ENCODE measurements at regions not wholly inside any gene's neighbourhood (a gene's known extent, or its start where the extent isn't known, plus 50 kb on each side); places are given as distances from the start of the nearest gene placed in this dataset.
"Not testable (repeated sequence)": the region's sequence is repeated elsewhere in the genome, so short reads cannot be mapped to it uniquely, and the experiment has no call there.

DNA sequence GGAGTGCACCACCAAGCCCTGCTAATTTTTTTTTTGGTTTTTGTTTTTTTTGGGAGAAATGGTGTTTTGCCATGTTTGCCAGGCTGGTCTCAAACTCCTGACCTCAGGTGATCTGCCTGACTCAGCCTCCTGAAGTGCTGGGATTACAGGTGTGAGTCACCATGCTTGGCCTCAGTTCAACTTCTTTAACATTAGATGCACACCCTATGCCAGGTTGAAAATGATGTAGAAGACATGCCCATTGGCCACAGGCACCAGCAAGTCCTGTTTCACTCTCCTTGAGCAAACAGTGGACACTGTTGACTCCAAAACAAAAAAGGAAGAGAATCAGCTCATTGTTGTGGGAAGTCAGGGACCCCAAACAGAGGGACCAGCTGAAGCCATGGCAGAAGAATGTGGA is 1205.3 kb downstream of the REEP3 start:
- H3K4me1 Mint-ChIP-seq (ENCODE audit: low read depth): no peaks in the 10 kb centered on the region
- H3K9me3 Mint-ChIP-seq: peaks cover 16% of the 10 kb centered on the region
- no peak overlapping the region for H3K4me3 Mint-ChIP-seq
- H3K27me3 Mint-ChIP-seq (ENCODE audit: low read depth): no peaks in the 10 kb centered on the region
- H3K36me3 Mint-ChIP-seq (ENCODE audit: insufficient read depth): no peaks in the 10 kb centered on the region
- no peak for ATAC-seq
- DNase-seq: no peak

DNA sequence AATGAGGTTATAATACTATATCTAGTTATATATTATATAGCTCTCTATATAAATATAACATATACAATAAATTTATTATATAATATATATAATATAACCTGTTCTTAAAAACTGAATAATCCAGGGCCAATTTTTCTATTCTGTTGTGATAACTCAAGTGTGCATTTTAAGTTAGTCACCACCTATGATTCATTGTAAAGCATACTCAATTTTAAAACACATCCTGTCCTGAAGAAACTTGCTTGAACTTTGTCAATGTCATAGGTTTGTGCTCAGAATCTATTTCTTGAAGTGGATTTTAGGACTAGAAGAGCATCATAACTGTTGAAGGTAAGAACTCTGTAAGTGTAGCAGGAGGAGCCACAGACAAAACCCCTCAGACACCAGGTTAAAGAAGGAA is 1209.8 kb downstream of the REEP3 start:
- Mint-ChIP-seq H3K4me3 (no peak overlapping the region), H3K4me1 (ENCODE audit: low read depth) (no peaks in the 10 kb centered on the region), H3K9me3 (peaks cover 9% of the 10 kb centered on the region), H3K36me3 (ENCODE audit: insufficient read depth) (no peaks in the 10 kb centered on the region), H3K27me3 (ENCODE audit: low read depth) (no peaks in the 10 kb centered on the region)
- no peak for ATAC-seq
- no peak for DNase-seq

DNA sequence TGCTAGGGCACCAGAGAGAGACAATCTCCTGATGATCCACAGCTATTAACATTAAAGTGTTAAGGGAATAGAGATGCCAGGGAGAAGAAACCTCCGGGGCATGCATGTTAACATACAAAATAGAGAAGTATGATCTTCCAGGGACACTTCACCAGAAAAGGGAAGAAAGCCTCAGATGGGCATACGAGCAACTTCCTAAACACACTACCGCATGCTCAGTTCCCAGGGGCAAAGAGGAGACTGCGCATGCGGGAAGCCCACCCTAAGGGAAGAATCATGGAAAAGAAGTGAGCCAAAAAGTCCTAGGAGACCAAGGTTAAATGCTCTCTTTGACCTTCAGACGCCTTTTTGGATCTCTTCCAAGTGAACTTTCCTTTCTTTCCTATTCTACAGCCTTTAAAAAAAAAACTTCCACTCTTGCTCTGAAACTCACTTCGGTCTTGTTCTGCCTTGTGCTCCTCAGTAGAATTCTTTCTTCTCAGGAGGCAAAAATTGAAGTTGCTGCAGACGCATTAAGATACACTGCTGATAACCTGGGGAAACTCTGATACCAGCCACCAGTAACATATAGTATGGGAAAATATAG is 1211.3 kb downstream of the REEP3 start:
- no peak for DNase-seq
- Mint-ChIP-seq H3K27me3 (ENCODE audit: low read depth) (no peaks in the 10 kb centered on the region), H3K36me3 (ENCODE audit: insufficient read depth) (no peaks in the 10 kb centered on the region), H3K4me3 (no peak overlapping the region), H3K9me3 (peaks cover 9% of the 10 kb centered on the region), H3K4me1 (ENCODE audit: low read depth) (no peaks in the 10 kb centered on the region)
- ATAC-seq: no peak

DNA sequence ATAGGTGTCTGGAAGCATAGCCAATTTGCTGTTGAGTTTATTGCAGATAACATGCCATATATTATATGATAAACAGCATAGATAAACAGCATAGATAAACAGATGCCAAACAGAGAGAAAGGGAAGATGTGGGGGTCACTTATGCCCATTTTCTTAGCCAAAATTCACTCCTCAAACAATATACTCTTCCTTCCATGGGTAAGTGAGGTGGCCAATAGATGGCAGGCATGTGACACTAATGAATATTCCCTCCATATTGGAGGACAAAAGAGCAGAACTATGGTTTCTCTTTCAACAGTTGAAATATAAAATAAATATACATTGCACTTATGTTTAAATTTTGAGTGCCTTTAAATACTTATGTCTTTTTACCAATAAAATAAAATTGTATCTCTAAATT is 1212.8 kb downstream of the REEP3 start:
- no peak for ATAC-seq
- no peaks in the 10 kb centered on the region for H3K27me3 Mint-ChIP-seq (ENCODE audit: low read depth)
- H3K9me3 Mint-ChIP-seq: peaks cover 4% of the 10 kb centered on the region
- no peak for DNase-seq
- H3K4me3 Mint-ChIP-seq: no peak overlapping the region
- no peaks in the 10 kb centered on the region for H3K4me1 Mint-ChIP-seq (ENCODE audit: low read depth)
- H3K36me3 Mint-ChIP-seq (ENCODE audit: insufficient read depth): no peaks in the 10 kb centered on the region

DNA sequence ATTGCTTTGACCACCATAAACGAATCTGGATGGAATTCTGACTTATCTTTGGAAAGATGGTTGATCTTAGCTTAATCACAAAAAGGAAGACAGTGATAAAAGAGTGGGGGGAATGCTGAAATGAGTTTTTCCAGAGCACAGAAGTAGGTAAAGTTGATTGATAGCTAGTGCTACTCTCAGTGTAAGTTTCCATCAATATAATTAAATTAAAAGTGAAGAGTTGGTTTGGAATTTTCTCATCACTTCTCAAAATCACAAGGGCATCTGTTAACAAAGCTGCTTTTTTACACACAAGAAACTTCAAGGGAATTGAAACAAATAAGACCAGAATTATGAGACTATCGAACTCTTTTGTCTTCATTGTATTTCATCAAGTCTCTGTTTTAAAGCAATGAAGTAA is 1217.3 kb downstream of the REEP3 start:
- ATAC-seq: no peak

DNA sequence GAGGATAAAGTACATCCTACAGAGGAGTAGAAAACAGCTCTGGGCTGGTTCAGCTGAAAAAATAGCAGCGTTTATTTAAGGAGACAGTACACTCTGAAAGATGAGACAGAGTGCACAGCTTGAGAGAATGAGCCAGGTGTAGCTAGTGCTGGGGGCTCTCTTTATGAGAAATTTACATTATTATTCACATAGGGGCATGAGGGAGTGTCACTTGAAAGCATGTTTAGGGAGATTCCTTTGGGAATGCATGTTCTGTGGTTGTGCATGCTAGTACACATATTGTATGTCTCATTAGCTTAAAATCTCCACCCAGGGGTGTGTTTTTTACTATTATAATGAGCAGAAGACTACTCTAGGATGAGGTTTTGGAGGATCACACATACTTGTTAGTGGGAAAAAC is 1224.4 kb downstream of the REEP3 start:
- Mint-ChIP-seq H3K36me3 (ENCODE audit: insufficient read depth) (no peaks in the 10 kb centered on the region), H3K4me1 (ENCODE audit: low read depth) (no peaks in the 10 kb centered on the region), H3K9me3 (peaks cover 7% of the 10 kb centered on the region), H3K4me3 (no peak overlapping the region), H3K27me3 (ENCODE audit: low read depth) (no peaks in the 10 kb centered on the region)
- DNase-seq (no peak), ATAC-seq (no peak)

More for the DNA sequence above, 1217.3 kb downstream of the REEP3 start:
- Mint-ChIP-seq H3K36me3 (ENCODE audit: insufficient read depth) (no peaks in the 10 kb centered on the region), H3K9me3 (peaks cover 4% of the 10 kb centered on the region), H3K4me3 (no peak overlapping the region), H3K27me3 (ENCODE audit: low read depth) (no peaks in the 10 kb centered on the region), H3K4me1 (ENCODE audit: low read depth) (no peaks in the 10 kb centered on the region)
- no peak for DNase-seq

DNA sequence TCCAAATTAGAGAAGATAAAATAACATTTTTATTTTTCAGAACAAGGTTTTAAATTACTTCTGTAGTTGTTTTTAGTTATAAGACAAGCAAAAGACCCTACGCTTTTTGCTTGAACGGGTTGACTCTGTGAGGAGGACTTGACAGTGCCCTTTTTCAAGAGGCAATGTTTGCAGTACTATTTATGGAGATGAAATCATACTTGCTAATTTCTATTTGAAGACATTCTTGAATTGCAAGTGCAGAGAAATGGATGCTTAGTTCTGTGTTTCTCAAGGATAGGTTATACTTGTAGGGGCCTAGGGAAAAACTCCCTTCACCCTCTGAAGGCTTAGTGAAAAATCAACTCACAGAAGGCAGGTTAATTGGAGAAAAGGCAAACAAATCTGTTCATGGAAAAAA is 1229.5 kb downstream of the REEP3 start:
- no peak for ATAC-seq

DNA sequence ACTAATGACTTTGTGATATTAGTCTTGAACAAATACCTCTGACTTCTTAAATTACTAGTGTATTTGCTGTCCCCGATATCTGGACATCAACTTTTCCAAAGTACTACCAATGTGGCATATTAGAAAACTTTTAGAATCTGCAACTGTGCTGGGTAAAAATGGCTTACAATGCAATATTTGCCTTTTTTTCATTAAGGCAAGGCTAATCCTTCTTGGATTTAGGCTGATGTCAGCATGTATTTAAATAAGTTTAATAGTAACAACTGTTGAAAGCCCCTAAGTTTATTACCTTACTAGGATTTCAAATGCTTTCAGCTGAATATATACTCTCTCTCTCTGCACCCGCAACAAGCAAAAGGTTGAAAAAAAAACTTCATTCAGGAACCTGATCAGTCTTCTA is 1232.3 kb downstream of the REEP3 start:
- H3K4me3 Mint-ChIP-seq: no peak overlapping the region
- DNase-seq (no peak), ATAC-seq (no peak)
- no peaks in the 10 kb centered on the region for H3K4me1 Mint-ChIP-seq (ENCODE audit: low read depth)
- no peaks in the 10 kb centered on the region for H3K36me3 Mint-ChIP-seq (ENCODE audit: insufficient read depth)
- no peaks in the 10 kb centered on the region for H3K27me3 Mint-ChIP-seq (ENCODE audit: low read depth)
- no peaks in the 10 kb centered on the region for H3K9me3 Mint-ChIP-seq

More for the DNA sequence above, 1229.5 kb downstream of the REEP3 start:
- H3K4me3 Mint-ChIP-seq: no peak overlapping the region
- H3K27me3 Mint-ChIP-seq (ENCODE audit: low read depth): no peaks in the 10 kb centered on the region
- H3K9me3 Mint-ChIP-seq: no peaks in the 10 kb centered on the region
- H3K36me3 Mint-ChIP-seq (ENCODE audit: insufficient read depth): no peaks in the 10 kb centered on the region
- no peak for DNase-seq
- no peaks in the 10 kb centered on the region for H3K4me1 Mint-ChIP-seq (ENCODE audit: low read depth)

DNA sequence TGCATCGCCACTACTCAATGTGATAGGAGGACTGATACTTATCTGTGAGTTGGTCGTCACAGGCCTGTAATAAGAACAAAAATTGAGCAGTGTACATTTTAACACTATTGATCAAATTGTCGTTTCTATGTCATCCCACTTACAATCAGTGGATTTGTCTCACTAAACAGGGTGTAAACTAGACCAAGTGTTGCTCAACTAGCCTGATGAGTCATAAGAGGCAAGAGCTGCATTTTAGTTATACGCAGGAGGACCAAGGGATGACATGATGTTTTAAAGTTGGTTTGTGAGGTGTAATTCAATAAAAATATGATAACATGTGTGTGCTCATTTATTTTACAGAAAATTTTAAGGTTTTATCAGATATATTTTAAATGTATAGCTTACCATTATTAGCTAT is 1239.2 kb downstream of the REEP3 start:
- no peak overlapping the region for H3K4me3 Mint-ChIP-seq
- no peaks in the 10 kb centered on the region for H3K4me1 Mint-ChIP-seq (ENCODE audit: low read depth)

DNA sequence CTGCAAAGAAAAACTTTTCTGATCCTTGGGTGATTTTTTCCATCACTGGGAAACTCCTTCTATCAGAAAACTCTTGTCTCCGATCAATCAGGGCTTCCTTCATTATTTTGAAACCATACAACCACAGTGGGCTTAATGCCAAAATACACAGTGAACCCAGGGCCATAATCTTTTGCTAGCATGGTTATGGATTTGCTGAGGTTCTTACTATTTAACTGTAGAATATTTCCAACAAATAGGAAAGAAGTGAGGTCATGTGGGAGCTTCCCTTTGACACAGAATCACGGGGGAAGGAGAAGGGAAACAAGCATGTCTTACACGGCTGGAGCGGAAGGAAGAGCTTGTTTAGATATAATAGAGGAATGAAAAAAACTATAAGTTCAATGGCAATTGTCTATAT is 1241.7 kb downstream of the REEP3 start:
- H3K36me3 Mint-ChIP-seq (ENCODE audit: insufficient read depth): no peaks in the 10 kb centered on the region
- ATAC-seq: no peak
- no peaks in the 10 kb centered on the region for H3K4me1 Mint-ChIP-seq (ENCODE audit: low read depth)
- H3K4me3 Mint-ChIP-seq: no peak overlapping the region
- H3K27me3 Mint-ChIP-seq (ENCODE audit: low read depth): no peaks in the 10 kb centered on the region
- no peaks in the 10 kb centered on the region for H3K9me3 Mint-ChIP-seq
- no peak for DNase-seq

More for the DNA sequence above, 1239.2 kb downstream of the REEP3 start:
- no peaks in the 10 kb centered on the region for H3K9me3 Mint-ChIP-seq
- ATAC-seq: no peak
- no peak for DNase-seq
- H3K36me3 Mint-ChIP-seq (ENCODE audit: insufficient read depth): no peaks in the 10 kb centered on the region
- H3K27me3 Mint-ChIP-seq (ENCODE audit: low read depth): no peaks in the 10 kb centered on the region

DNA sequence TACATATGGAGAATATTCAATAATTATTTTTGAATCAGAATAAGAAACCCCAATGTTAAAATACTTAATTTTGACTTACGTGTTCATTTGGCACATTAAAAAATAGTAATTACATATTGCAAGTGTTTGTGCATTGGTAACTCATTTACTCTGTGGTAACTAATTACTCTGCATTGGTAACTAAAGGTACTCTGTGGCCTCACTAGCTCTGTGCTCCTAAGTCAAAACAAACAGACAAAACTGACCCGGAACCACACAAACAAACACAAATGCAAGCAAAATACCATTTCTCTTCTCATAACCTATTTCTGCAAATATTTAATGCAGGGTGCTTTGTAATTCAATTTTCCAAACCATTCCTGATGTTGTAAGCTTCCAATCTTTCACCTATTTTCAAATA is 1244.3 kb downstream of the REEP3 start:
- no peak overlapping the region for H3K4me3 Mint-ChIP-seq
- no peaks in the 10 kb centered on the region for H3K9me3 Mint-ChIP-seq
- H3K4me1 Mint-ChIP-seq (ENCODE audit: low read depth): no peaks in the 10 kb centered on the region
- no peaks in the 10 kb centered on the region for H3K36me3 Mint-ChIP-seq (ENCODE audit: insufficient read depth)
- no peak for ATAC-seq
- DNase-seq: no peak
- no peaks in the 10 kb centered on the region for H3K27me3 Mint-ChIP-seq (ENCODE audit: low read depth)

DNA sequence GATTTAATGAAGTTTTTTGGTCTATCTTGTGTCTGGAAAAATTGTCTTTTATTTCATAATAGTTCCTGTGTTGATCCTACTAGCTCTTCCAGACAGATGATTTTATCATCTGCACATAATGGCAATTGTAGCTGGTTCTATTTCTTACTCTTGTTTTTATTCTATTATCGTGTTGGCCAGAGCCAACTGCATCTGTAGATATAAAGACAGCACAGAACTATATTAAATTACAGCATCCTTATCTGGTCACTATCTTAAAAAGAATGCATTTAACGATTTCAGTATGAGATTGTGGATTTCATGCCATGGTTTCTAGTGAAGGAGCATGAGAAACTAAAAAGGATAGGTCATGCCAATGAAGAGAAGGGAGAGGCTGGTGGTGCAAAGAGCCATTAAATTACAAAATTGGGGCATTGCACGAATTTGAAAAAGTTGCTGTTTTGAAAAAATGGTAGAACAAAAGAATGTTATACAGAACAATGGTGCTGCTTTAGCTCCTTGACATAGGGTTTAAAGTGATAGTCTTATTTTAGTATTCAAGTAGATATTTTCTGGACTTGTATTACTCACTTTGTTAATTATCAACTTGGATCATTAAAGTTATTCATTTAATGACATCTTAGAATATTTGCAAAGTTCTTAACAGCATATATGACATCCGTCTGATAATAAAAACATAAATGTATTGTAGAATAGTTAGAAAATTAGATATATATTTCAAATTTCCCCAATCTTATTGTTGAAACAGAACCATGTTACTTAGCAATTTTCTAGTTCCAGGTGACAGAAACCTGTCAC is 1250.3 kb downstream of the REEP3 start:
- Mint-ChIP-seq H3K9me3 (peaks cover 10% of the 10 kb centered on the region), H3K27me3 (ENCODE audit: low read depth) (no peaks in the 10 kb centered on the region), H3K4me1 (ENCODE audit: low read depth) (no peaks in the 10 kb centered on the region), H3K36me3 (ENCODE audit: insufficient read depth) (no peaks in the 10 kb centered on the region), H3K4me3 (no peak overlapping the region)
- DNase-seq (no peak), ATAC-seq (no peak)

DNA sequence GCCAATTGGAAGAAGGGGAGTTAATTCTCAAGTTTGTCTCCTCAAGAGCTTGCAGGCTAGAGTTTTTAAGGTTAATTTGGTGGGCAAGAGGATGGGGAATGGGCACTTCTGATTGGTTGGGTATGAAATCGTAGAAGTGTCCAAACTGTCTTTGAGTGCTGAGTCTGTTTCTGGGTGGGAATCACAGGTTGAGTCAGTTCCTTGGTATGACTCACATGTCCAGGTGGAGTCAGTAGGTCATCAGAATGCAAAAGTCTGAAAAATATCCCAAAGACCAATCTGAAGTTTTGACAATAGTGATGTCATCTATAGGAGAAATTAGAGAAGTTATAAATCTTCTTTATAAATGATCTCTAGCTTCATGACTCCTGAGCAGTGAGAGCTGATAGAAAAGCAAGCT is 1252.2 kb downstream of the REEP3 start:
- Mint-ChIP-seq H3K27me3 (ENCODE audit: low read depth) (no peaks in the 10 kb centered on the region), H3K4me3 (no peak overlapping the region), H3K36me3 (ENCODE audit: insufficient read depth) (no peaks in the 10 kb centered on the region), H3K4me1 (ENCODE audit: low read depth) (no peaks in the 10 kb centered on the region), H3K9me3 (peaks cover 10% of the 10 kb centered on the region)
- no peak for ATAC-seq
- no peak for DNase-seq

DNA sequence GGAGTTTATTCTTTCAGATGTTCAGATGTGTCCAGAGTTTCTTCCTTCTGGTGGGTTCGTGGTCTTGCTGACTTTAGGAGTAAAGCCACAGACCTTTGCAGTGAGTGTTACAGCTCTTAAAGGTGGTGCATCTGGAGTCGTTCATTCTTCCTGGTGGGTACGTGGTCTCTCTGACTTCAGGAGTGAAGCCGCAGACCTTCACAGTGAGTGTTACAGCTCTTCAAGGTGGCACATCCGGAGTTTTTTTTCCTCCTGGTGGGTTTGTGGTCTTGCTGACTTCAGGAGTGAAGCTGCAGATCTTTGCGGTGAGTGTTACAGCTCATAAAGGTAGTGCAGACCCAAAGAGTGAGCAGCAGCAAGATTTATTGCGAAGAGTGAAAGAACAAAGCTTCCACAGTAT is 1263.2 kb downstream of the REEP3 start:
- H3K4me3 Mint-ChIP-seq; H3K9me3 Mint-ChIP-seq; H3K27me3 Mint-ChIP-seq (ENCODE audit: low read depth); H3K4me1 Mint-ChIP-seq (ENCODE audit: low read depth); H3K36me3 Mint-ChIP-seq (ENCODE audit: insufficient read depth); ATAC-seq; DNase-seq: not testable (repeated sequence)

DNA sequence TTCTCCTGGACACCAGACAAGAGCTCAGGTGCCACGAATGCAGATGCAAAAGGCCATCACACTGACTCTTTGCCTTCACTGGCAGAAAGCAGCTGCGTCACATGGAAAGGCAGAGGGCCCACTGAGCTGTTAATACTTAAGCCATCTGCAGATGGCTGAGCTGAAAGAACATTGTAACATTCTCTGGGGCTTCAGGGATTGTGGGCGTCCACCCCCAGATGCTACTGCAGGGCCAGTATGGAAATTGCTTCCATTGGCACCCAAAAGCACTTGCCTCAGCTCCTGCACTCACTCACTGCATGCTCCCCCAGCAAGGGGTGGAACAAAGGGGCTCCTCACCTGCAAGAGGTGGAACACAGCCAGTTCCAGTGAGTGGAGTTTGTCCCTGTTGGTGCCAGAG is 1264.6 kb downstream of the REEP3 start:
- Mint-ChIP-seq H3K36me3 (ENCODE audit: insufficient read depth) (no peaks in the 10 kb centered on the region), H3K4me1 (ENCODE audit: low read depth) (no peaks in the 10 kb centered on the region), H3K4me3 (no peak overlapping the region), H3K9me3 (peaks cover 7% of the 10 kb centered on the region), H3K27me3 (ENCODE audit: low read depth) (no peaks in the 10 kb centered on the region)
- no peak for DNase-seq
- ATAC-seq: no peak

Data from activated T-cell treated with anti-CD3 and anti-CD28 coated beads, Interleukin-2, amount 50 U/mL, for 4 hours (primary cell).